GM12878 (cell line): ENCODE measurements at regions not wholly inside any gene's neighbourhood (a gene's known extent, or its start where the extent isn't known, plus 50 kb on each side); places are given as distances from the start of the nearest gene placed in this dataset.

Experiments used
- ATAC-seq: fragments of 200-7000 bp; cut with Tn5 transposase; 3 replicates; pipeline ENCODE4 v1.9.1; 2020; ENCODE audit warnings: mild to moderate bottlenecking, moderate library complexity
- BruUV-seq: library from RNA; stranded (reverse); fragments of 400-500 nt; replicated peaks from 2 replicates; lab custom pipeline; 2021; lab: Mats Ljungman, UMichigan
- CTCF ChIA-PET: fragments of 300-600 bp; sonication (Branson Sonifier 250); formaldehyde crosslinking; extraction: SDS; loops from one replicate; lab custom pipeline; 2021; ENCODE audit warnings: inconsistent platforms; lab: Yijun Ruan, JAX
- POLR2A ChIA-PET: fragments of 350-600 bp; formaldehyde crosslinking; extraction: SDS; loops from one replicate; lab custom pipeline; 2021; ENCODE audit warnings: inconsistent platforms; lab: Charles Lee
- RAD21 ChIA-PET: fragments of 300-600 bp; sonication (Branson Sonifier 250); formaldehyde crosslinking; loops from one replicate; lab custom pipeline; 2023; ENCODE audit warnings: antibody characterized with exemption; ENCODE audit not compliant: unreplicated experiment; lab: Charles Lee
- SMC1A ChIA-PET: fragments of 300-600 bp; sonication (Branson Sonifier 250); formaldehyde crosslinking; loops from one replicate; lab custom pipeline; 2023; ENCODE audit not compliant: unreplicated experiment, uncharacterized antibody; lab: Charles Lee
- DNase-seq: peaks from one replicate; pipeline ENCODE4 v3.0.0-alpha.2; 2011; ENCODE audit warnings: low read depth, low spot score
- FAIRE-seq: peaks from 3 replicates; lab custom pipeline; 2011; peaks lifted over from hg19 to GRCh38; lab: Jason Lieb, UNC
- H2AFZ ChIP-seq: 2 replicates; pipeline ENCODE4 v1.6.0; 2011; ENCODE audit warnings: low read depth, low read length, control low read depth; ENCODE audit not compliant: control insufficient read depth
- H3K27ac ChIP-seq: 2 replicates; pipeline ENCODE4 v1.5.1; 2011; ENCODE audit warnings: control low read depth; ENCODE audit not compliant: control insufficient read depth, insufficient read depth
- H3K27me3 ChIP-seq, 2 experiments: replicated peaks in 1 of 2; 2 replicates each; pipeline versions ENCODE4 v1.6.0 to v1.6.1; 2011; ENCODE audit warnings: low read length in 1 of 2; ENCODE audit not compliant: control insufficient read depth in 2 of 2, insufficient read depth in 2 of 2
- H3K36me3 ChIP-seq, 2 experiments: 2 replicates each; pipeline ENCODE4 v1.5.1; 2011; ENCODE audit warnings: low read length in 1 of 2; ENCODE audit not compliant: control insufficient read depth in 2 of 2, insufficient read depth in 2 of 2
- H3K4me1 ChIP-seq: 2 replicates; pipeline ENCODE4 v1.6.1; 2011; ENCODE audit warnings: mild to moderate bottlenecking, low read length, moderate library complexity, mixed read lengths; ENCODE audit not compliant: control insufficient read depth, insufficient read depth
- H3K4me2 ChIP-seq: 2 replicates; pipeline ENCODE4 v1.6.0; 2011; ENCODE audit warnings: control low read depth; ENCODE audit not compliant: control insufficient read depth, insufficient read depth
- H3K4me3 ChIP-seq: fragments of 200-600 bp; sonication (generic); 2 replicates; pipeline ENCODE4 v1.5.1; 2016
- H3K79me2 ChIP-seq: 2 replicates; pipeline ENCODE4 v1.6.0; 2011; ENCODE audit warnings: low read length; ENCODE audit not compliant: control insufficient read depth, insufficient read depth
- H3K9ac ChIP-seq: 2 replicates; pipeline ENCODE4 v1.8.0; 2011; ENCODE audit warnings: low read length, control low read depth, mixed read lengths; ENCODE audit not compliant: control insufficient read depth, insufficient read depth
- H3K9me3 ChIP-seq: replicated peaks from 3 replicates; pipeline ENCODE4 v1.5.1; 2011; ENCODE audit warnings: mild to moderate bottlenecking, low read length; ENCODE audit not compliant: control insufficient read depth, insufficient read depth
- H4K20me1 ChIP-seq: 2 replicates; pipeline ENCODE4 v1.6.0; 2011; ENCODE audit not compliant: control insufficient read depth, insufficient read depth
- ATF7 ChIP-seq: fragments of 450-650 bp; IDR thresholded peaks from 2 replicates; pipeline ENCODE4 v1.6.1; 2016; ENCODE audit warnings: low read depth, mild to moderate bottlenecking
- CHD2 ChIP-seq: IDR thresholded peaks from 2 replicates; pipeline ENCODE4 v1.6.1; 2011; ENCODE audit warnings: low read depth, low read length, improper control_type of control experiment, borderline replicate concordance
- MYC ChIP-seq: IDR thresholded peaks from 2 replicates; pipeline ENCODE4 v1.6.1; 2011; ENCODE audit warnings: mild to moderate bottlenecking, low read length, moderate library complexity, inconsistent platforms; ENCODE audit not compliant: insufficient read depth, insufficient replicate concordance, insufficient read length, severe bottlenecking
- STAT1 ChIP-seq: fragments of 450-650 bp; conservative IDR thresholded peaks from 2 replicates; pipeline ENCODE4 v1.6.1; 2014; ENCODE audit warnings: antibody characterized with exemption, mild to moderate bottlenecking
- STAT3 ChIP-seq: IDR thresholded peaks from 2 replicates; pipeline ENCODE4 v1.6.1; 2011; ENCODE audit warnings: low read depth, low read length, improper control_type of control experiment
- WGBS: methylation state at CpG from one replicate; pipeline ENCODE4 v1.1.6; 2016; ENCODE audit warnings: low lambda C conversion rate; ENCODE audit not compliant: insufficient replicate concordance, insufficient coverage; ENCODE audit errors: missing lambda C conversion rate; 5-methylcytosine and 5-hydroxymethylcytosine counted together
- in situ Hi-C: fragments of 300-500 bp; cut with MboI; formaldehyde crosslinking; loops from 9 replicates; pipeline ENCODE4 v1.14.3; 2018; ENCODE audit warnings: mixed read lengths
- intact Hi-C: fragments of 100-400 bp; cut with micrococcal nuclease; formaldehyde crosslinking; loops from one replicate; pipeline ENCODE4 v1.14.2; 2022; ENCODE audit not compliant: unreplicated experiment

- no peak for ATAC-seq
Observed at GRCh38 chr1:80472145-80472544, 1328.6 kb upstream of the ADGRL2 start.

GRCh38 chr1:80468356-80468755 is 1332.4 kb upstream of the ADGRL2 start:
- TF ChIP-seq CHD2 (no peak), ATF7 (peak; percentile 25; the same call in 1 of the 2 replicates), MYC (no peak)
- TF ChIP-seq, all 136 proteins: peak for 1
- FAIRE-seq, result no peak
- DNase-seq, result no peak
- Histone ChIP-seq H4K20me1 (no peaks in the 10 kb centered on the region), H3K4me3 (no peak overlapping the region), H3K27ac (no peak overlapping the region), H2AFZ (no peak overlapping the region), H3K9ac (no peak overlapping the region), H3K4me2 (no peak overlapping the region), H3K79me2 (no peaks in the 10 kb centered on the region), H3K36me3 (no peaks in the 10 kb centered on the region), H3K27me3 (no peaks in the 10 kb centered on the region), H3K4me1 (no peaks in the 10 kb centered on the region), H3K9me3 (no peaks in the 10 kb centered on the region)
- BruUV-seq, result no TSS peak
- WGBS, result 74% methylated on average over 1 of the region's 1 CpG
- intact Hi-C loops (no loop called here), in situ Hi-C loops (no loop called here)
- ChIA-PET CTCF (no interaction called here), RAD21 (no interaction called here), POLR2A (no interaction called here), SMC1A (no interaction called here)
- ATAC-seq, result no peak

More at GRCh38 chr1:80472145-80472544, 1328.6 kb upstream of the ADGRL2 start:
- FAIRE-seq, result no peak
- CTCF ChIA-PET, result no interaction called here
- Histone ChIP-seq H3K79me2 (no peaks in the 10 kb centered on the region), H3K4me1 (no peaks in the 10 kb centered on the region), H3K9me3 (no peaks in the 10 kb centered on the region), H3K4me3 (no peak overlapping the region), H4K20me1 (no peaks in the 10 kb centered on the region), H3K4me2 (no peak overlapping the region), H2AFZ (no peak overlapping the region), H3K36me3 (no peaks in the 10 kb centered on the region), H3K27ac (no peak overlapping the region), H3K27me3 (no peaks in the 10 kb centered on the region), H3K9ac (no peak overlapping the region)
- BruUV-seq, result no TSS peak
- SMC1A ChIA-PET, result no interaction called here
- POLR2A ChIA-PET, result no interaction called here
- DNase-seq, result no peak
- 0% methylated on average over 1 of the region's 1 CpG for WGBS
- intact Hi-C loops, result no loop called here
- in situ Hi-C loops, result no loop called here
- RAD21 ChIA-PET, result no interaction called here
- TF ChIP-seq STAT1, result no peak
- no peak for TF ChIP-seq STAT3
